OCI-M1 (cell line): ENCODE measurements at regions not wholly inside any gene's neighbourhood (a gene's known extent, or its start where the extent isn't known, plus 50 kb on each side); places are given as distances from the start of the nearest gene placed in this dataset.

Experiments used
- DNase-seq: peaks from one replicate; lab custom pipeline; 2025; lab: John Stamatoyannopoulos, UW

DNA sequence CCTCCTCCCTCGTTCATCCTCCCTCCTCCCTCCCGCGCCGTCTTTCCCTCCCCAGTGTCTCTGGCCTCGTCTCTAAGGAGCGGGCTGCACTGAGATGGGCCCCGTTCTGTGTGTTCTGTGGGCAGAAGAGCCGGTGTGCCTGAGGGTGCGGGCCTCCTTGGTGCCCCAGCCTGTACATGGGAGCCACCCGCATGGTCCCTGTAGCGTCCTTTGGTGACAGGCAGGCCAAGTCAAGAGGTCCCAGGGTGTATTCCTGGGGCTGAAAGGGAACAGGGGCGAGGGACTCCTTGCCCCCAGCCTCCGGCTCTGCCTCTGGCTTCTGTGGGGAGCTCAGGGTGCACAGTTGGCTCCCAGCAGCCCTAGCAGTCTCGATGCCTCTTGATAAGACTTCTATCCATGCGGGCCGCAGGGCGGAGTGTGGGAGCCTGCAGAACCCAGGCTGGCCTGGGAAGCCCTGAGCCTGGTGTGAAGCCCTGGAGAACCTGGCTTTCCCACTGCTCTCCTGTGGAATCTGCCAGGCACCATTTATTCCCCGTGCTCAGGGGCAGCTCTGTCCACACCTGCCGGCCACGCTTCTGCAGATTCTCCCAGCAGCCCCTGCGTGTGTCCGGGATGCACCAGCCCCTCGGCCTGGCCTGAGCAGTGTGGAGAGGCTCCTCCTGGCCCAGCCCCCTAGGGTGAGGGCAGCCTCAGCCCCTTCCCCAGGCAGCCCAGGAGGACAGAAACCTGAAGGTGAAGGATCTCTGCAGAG, 181.3 kb downstream of the KIF26A start:
- DNase-seq = no peak

- DNase-seq = no peak
These were observed 182.3 kb downstream of the KIF26A start for GRCh38 chr14:104320611-104321086.

GRCh38 chr14:104321088-104321801, 182.9 kb downstream of the KIF26A start:
- no peak for DNase-seq

GRCh38 chr14:104321802-104322130, 183.4 kb downstream of the KIF26A start:
- DNase-seq = no peak

- no peak for DNase-seq
These were observed 184.4 kb downstream of the KIF26A start for GRCh38 chr14:104322531-104323366.

GRCh38 chr14:104323551-104324175, 185.3 kb downstream of the KIF26A start:
- DNase-seq = no peak

- DNase-seq = no peak
These were observed 188.5 kb downstream of the KIF26A start for GRCh38 chr14:104326848-104327247.

DNA sequence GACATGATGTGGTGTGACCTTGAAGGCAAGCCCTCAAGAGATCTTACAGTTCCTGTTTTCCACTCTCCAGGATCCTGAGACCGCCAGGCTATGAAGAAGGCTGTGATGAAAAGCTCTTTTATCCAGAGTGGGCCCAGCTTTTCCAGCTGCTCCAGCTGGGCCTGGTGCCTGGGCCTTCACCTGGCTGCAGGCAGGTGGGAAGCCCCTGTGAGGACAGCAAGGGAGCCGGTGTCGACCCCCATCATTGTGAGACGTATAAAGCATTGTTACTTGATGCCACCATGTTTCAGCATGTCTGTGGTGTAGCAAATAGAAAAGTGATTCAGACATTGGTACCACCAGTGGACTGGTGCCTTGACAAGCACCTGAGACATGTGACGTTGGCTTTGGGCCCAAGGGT, 190.2 kb downstream of the KIF26A start:
- no peak for DNase-seq

DNA sequence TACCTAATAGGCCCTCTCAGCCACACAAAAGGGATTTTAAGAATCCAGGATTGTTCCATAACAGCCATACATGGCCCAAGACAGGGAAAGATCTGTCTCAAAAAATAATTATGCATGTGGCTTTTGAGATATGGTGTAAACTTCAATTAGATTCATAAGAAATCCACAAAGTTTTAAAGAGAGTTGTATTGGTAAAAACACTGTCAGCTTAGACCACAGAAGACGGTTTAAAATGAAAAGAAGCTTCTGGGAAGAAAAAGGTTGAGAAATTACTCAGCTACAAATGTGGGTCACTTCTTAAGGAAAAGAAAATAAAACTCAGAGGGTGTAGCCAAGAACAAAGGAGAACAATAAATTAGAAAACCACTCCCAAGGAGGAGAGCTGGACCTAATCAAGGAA, 191.4 kb downstream of the KIF26A start:
- no peak for DNase-seq

DNA sequence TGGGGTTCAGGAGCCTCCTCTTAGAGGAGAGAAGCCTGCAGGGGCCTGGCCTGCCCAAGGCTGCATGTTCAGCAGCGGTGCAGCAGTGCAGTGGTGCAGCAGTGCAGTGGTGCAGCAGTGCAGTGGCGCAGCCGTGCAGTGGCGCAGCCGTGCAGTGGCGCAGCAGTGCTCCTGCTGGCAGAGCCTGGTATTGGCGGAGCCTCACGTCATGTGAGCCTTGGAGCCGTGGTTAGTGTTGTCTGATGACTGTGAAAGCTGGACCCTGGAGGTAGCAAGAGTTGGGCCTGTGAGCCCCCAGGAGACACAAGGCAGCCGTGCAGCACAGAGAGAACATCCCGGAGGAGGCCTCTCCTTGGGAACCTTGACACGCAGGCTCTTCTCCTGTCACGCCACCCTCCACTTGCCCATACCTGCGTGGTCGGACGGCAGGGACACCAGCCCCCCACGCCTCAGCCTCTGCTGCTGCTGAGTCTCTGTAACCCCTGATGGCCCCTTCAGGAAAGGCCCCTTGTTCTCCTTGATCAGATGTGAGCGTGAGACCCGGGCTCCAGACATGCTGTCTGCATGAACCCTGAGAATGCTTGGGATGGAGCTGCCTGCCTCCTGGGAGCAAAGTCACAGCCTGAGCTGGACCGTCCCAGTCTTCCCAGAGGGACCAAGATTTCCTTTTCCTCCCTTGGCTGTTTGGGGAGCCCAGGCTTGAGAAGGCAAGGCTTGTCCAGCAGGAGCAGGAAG, 193.7 kb downstream of the KIF26A start:
- no peak for DNase-seq

- no peak for DNase-seq
These were observed 194.4 kb downstream of the KIF26A start for GRCh38 chr14:104332634-104333270.

- DNase-seq = no peak
These were observed 195.4 kb downstream of the KIF26A start for GRCh38 chr14:104333646-104334423.

DNA sequence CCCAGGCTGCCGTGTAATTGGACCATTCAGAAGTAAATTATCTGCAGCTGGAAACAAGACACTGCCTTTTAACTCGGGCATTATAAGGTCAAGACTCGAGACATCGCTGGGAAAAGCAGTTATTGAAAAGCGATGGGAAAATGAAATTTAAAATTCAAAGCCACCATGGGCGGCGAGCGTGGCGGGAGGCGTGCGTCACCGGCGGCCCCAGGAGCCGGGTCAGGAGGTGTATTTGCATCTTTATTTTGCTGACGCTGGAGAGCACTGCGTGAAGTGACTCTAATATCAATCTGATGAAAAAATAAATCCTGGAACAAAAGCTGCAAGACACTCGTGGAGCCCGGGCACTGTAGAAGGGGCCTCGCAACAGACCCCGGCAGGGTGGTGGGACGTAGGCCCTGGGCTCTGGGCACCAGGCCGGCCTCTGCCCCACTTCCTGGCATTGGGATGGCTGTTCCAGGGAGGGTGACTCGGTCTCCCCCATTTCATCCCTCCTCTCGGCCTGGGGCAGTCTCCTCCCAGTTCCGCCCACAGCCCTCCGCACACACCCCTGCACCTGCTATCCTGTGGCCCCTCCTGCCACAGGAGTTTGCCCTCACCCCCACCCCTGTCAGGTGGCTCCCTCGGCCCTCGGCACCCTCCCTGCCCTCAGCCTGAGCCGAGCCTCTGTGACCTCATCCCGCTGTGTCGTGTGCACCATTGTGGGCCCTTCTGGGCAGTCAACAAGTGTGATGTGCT, 196.2 kb downstream of the KIF26A start:
- no peak for DNase-seq

GRCh38 chr14:104335176-104335575, 196.8 kb downstream of the KIF26A start:
- no peak for DNase-seq

- DNase-seq = no peak
These were observed 197.2 kb downstream of the KIF26A start for GRCh38 chr14:104335611-104336010.

- no peak for DNase-seq
These were observed 199.0 kb downstream of the KIF26A start for GRCh38 chr14:104337351-104337750.

DNA sequence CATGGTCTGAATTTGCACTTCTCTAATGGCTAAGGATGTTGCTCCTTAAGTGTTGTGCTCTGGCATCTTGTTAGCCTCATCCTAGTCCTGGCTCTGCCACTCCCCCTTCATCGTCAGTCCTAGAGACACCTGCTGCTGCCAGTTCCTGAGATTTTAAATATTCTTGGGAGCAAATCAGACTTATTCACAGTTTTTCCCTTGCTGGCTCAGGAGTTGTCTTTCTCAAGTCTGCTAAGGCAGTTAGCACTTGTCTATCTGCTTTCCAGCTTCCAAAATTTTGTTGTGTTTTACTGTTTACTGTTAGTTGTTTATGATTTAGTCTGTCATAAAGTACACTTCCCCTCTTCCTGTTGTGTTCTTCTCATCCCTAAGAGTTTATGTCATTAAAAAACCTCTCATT, 201.0 kb downstream of the KIF26A start:
- no peak for DNase-seq

DNA sequence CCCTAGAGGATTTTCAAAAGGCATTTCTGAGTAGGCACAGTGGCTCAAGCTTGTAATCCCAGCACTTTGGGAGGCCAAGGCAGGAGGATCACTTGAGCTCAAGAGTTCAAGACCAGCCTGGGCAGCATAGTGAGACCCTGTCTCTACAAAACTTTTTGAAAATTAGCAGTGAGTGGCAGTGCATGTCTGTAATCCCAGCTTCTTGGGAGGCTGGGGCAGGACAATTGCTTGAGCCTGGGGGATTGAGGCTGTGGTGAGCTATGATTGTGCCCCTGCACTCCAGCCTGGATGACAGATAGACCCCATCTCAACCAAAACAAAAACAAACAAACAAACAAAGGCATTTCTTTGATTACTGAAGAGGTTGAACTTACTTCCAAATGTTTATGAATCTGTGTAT, 201.4 kb downstream of the KIF26A start:
- no peak for DNase-seq
